ENCODE measurements at regions not wholly inside any gene's neighbourhood (a gene's known extent, or its start where the extent isn't known, plus 50 kb on each side); places are given as distances from the start of the nearest gene placed in this dataset.

- no peak for DNase-seq
Observed at GRCh38 chr5:96058084-96058483, 96.4 kb upstream of the ELL2 start.

DNA sequence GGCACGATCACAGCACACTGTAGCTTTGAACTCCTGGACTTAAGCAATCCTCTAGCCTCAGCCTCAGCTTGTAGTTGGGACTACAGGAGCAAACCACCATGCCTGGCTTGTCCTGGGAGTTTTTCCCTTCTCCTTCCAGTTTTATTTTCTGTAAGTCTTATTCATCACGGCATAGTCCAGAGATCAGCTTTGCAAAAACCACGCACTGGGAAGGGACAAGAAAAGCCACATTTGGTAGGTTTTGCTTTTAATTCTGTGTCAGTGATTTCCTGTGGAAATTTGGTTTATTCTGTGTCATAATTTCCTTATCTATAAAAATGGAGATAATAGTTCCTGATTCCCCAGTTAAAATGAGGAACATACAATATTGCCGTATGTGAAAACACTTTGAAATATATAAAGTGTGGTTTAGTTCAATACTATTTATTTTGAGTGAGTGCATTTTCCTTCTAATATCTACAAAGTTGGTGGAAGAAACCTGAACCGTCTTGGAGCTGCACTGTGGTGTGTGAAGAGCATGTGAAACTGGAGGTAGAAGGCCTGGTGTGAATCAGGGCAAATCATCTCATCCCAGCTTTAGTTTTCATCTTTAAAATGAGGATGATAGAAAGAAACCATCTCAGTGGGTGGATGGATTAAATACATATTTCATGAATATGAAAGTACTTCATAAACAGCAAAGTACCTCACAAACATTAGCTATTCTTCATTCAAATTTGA lies 92.8 kb upstream of the ELL2 start:
- DNase-seq: no peak

DNA sequence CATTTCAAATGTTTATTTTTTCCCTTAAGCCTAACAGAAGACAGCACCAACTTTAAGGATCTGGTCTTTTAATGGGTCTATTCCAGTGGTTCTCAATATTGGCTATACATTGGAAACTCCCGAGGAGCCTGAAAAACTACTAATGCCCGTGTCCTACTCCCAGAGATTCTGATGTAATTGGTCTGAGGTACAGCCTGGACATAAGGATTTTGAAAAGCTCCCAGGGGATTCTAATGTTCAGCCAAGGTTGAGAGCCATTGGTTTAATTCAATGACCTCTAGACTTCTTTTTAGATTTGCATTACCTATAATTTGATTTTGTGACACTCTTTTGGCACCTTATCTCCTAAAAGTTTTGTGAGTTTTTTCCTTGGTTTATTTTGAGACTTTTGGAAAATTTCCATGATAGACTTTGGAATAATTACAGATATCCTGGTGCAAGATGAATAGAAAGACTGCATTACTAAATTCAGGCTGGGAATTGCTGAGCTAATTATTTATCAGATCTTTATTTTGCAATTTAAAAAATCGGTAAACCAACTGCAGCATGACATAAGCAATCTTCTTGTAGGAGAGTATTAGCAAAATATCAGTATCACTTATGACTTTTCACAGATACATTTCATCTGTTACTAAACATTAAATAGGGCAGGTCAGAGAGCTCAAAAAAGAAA lies 91.5 kb upstream of the ELL2 start:
- DNase-seq: no peak

GRCh38 chr5:96052374-96052773 lies 90.7 kb upstream of the ELL2 start:
- no peak for DNase-seq

DNA sequence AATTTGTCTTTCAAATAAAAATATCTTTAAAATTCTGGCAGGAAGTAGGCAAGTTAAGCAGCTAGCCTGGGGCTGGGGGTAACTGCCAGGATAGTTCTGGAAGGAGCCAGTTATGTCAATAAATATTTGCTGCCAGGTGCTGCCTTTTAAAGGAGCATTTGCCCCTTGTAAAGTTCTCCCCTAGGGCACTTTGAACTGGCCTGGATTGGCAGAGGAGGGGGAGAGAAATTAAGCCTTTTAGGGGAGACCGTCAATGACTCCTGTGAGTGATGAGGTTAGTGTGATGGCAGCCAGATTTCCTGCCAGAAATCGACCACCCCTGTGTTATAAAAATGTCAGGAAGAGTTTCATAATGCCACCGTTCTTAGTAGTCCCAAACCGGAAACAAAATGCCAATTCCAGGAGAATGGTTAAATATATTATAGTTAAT lies 89.8 kb upstream of the ELL2 start:
- DNase-seq: no peak

DNA sequence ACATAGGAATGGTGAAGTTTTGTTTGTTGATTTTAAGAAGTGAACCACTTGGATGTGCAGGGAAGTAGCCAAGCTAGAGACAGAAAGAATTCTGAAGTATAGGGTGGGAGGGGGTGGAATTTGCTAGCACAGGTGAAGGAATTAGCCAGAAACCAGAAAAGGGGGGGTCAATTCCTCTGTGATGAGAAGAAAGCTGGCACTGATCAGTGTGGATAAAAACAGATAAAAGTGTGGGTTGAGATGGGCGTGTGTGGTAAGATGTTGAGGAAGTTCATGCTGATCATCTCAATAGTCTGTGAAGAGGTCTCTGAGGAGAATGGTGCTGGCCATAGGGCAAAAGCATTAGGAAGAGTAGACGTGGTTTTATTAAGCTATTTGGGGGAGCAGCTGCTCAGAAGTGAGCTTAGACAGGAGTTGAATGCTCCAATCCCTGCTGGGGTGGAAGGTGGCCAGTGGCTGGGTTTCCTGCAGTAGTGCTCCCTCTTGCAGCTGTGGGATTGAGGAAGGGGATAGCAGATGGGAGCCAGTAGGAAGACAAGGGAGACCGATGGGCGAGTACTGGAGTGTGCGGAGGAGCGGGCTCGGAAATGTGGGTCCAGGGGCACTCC lies 88.7 kb upstream of the ELL2 start:
- no peak for DNase-seq

- DNase-seq: no peak
Observed at GRCh38 chr5:96049398-96050272, 88.0 kb upstream of the ELL2 start.

DNA sequence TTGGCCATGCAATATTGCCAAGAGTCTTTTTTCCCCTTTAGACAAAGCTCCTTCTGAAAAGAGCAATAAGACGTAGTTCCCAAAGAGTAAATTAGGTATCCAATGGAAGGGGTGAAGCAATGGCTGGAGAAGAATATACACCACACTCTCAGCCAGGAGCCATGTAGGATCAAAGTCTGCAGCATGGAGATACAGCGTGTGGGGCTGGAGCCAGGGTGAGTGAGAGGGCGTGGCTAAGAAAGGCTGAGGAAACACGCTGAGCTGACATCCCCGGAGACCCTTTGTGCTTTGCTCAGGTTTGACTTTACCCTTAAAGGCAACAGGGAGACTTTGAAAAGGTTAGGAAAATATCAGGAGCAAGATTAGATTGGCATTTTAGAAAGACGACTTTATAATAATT lies 87.1 kb upstream of the ELL2 start:
- no peak for DNase-seq

GRCh38 chr5:96045888-96046287 lies 84.2 kb upstream of the ELL2 start:
- DNase-seq: no peak

DNA sequence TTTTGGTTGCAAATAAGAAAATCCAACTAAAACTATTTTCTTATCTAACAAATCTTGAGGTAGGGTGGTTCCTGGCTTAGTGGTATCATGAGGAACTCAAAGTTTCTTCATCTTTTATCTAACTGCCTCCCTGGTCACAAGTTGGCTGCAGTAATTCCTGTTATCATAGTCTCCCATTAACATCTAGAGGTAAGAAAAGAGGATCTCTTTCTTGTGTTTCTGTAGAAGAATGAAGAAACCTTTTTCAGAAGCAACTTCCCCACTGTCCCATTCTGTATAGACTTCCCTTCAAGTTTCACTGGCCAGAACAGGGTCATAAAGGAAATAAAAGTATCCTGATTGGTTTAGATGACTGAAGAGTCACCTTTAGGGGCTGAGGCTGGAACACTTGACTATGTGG lies 81.8 kb upstream of the ELL2 start:
- no peak for DNase-seq

DNA sequence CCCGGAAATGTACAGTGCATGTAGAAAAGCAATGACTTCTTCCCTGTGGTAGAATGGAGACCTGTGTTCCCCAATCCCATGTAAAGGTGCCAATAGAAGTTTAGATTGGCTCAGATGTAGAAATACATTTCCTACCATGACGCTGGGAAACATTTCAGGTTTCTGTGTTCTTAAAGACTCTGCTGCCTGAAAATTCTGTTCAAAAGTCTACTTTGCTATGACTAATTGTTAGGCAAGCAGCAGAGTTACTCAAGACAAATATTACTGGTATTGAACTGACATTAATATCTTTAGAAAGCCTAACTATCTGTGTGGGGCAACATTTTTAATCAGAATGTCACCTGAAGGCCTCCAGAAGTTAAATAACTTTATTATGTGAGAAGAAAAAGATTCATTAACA lies 75.5 kb upstream of the ELL2 start:
- no peak for DNase-seq

DNA sequence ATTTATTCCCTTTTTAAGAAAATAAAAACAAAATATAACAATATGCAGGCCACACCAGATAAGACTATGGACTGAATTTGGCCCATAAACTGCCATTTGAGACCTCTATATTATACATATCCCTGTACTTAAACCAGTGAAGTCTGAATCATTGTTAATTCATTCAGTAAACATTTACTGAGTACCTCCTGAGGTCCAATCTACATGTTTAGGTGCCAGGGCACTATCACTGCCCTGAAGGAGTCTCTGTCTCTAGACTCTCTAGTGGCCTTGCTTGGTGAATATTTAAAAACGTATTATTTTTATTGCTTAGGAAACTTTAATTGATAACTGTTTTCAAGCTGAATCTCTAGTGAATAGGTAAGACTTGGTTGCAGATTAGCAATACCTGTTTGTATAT lies 74.7 kb upstream of the ELL2 start:
- no peak for DNase-seq

GRCh38 chr5:96035796-96036195 lies 74.1 kb upstream of the ELL2 start:
- no peak for DNase-seq

DNA sequence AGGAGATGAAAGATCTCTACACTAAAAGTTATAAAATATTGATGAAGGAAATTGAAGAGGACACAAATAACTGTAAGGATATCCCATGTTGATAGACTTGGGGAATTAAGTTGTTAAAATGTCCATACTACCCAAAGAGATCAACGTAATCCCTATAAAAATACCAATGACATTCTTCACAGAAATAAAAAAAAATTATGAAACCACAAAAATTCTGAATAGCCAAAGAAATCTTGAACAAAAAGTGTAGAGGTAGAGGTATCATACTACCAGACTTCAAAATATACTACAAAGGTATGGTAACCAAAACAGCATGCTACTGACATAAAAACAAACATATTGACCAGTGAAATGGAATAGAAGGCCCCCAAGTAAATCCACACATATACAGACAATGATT lies 71.5 kb upstream of the ELL2 start:
- no peak for DNase-seq

DNA sequence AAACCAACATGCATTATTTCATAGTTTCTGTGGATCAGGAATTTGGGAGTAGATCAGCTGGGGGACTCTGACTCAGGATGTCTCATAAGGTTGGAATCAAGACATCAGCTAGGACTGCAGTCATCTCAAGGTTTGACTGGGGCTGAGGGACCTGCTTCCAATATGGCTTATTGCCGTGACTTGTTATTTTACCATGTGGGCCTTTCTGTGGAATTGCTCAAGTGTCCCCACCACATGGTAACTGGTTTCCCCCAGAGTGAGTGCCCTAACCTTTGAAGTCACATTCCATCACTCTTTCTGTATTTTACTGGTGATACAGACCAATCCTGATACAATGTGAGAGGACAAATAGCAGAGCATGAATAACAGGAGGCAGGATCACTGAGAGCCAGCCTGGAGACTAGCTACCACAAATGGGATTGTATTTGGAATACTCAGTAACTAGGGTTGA lies 70.2 kb upstream of the ELL2 start:
- DNase-seq: no peak

- DNase-seq: no peak
Observed at GRCh38 chr5:96031180-96031579, 69.5 kb upstream of the ELL2 start.

- DNase-seq: no peak
Observed at GRCh38 chr5:96026406-96027041, 64.9 kb upstream of the ELL2 start.

DNA sequence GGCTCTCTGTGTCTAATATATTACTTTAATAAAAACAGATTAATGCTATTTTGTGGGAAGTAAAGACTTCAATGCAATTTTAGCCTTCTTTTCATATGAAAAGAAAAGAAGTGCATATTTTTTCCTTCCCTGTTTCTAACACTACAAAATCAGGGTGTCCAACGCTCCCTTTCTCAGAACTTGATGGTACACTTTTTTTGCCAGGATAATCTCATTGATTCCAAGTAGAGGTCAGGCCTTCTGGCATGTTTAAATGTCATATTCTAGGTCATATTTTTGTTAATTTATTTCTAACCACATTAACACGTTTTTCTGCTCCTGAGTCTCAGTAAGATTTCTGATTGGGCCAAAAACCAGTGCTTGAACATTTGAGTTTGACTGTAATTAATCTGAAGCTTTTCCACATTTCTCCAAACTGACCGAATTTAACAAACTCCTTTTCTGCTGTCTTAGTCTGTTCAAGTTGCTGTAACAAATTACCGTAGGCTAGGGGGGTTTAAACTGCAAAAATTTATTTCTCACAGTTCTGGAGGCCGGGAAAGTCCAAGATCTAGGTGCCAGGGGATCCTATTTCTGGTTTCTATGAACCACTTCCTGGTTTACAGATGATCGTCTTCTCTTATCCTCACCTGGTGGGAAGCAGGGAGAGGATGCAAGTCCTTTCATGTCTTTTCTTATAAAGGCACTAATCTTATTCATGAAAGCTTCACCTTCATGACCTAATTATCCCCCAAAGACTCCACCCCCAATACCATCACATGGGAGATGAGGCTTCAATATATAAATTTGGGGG lies 63.2 kb upstream of the ELL2 start:
- no peak for DNase-seq

DNA sequence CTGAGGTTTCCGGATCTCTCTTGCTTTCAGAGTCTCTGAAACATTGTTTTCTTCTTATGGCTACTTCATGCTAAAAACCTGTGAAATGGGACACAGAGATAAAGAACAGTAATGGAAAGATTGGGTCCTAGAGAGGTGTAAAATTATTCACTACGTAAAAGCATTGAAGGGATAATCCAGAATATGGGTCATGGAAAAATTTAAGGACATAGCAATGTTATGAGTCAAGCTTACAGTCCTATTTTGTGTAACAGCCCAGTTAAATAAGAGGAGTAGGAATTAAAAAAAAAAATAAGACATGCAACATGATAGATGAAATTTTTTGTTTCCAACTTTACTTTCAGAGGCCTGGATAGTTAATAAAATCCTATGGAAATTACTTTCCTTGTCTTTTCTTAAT lies 61.9 kb upstream of the ELL2 start:
- no peak for DNase-seq

DNA sequence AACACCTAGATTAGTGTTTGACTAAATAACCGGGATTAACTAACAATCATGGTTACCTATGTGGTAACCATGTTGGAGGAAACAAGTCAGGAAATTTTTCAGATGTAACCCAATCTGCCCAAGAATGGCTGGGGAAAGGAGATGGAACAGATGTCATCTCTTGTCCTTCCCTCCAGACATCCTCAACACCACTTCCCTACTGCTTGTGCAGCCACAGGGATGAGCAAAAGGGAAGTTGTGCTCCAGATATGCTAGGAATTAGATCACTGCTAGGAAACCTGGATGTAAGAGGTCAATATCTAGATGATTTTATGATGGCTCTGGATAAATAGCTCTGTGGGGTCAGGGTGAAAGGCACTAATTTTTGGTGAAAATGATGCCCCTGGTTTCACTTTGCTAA lies 61.3 kb upstream of the ELL2 start:
- no peak for DNase-seq

GRCh38 chr5:96017951-96018350 lies 56.3 kb upstream of the ELL2 start:
- DNase-seq: no peak

DNA sequence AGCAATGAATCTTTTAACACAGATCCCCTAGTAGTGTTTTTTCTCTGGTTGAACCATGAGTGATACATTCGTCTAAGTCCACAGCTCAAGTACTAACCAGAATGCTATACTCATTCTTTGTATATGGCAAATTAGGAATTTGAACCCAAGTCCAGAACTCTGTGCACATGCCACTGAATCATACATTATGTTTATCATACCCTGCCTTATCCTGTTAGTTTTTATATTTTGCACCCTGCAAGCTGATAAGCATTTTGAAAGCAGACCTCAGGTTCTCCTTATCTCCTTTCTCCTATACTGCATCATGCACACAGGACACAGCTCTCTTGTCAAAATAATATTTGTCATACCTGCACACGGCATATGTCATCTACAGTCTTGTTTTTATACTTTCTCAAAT lies 54.6 kb upstream of the ELL2 start:
- DNase-seq: no peak

Data from NCI-H510A treated with DMSO at 0.1 percent for 48 hours (cell line).